Smooth muscle cell (in vitro differentiated cells): ENCODE measurements at regions not wholly inside any gene's neighbourhood (a gene's known extent, or its start where the extent isn't known, plus 50 kb on each side); places are given as distances from the start of the nearest gene placed in this dataset.

Experiments
- DNase-seq: peaks from one replicate; lab custom pipeline; 2025; ENCODE audit not compliant: unreplicated experiment; lab: John Stamatoyannopoulos, UW
- H2AFZ ChIP-seq: fragments of 200-600 bp; sonication (generic); 2 replicates; pipeline ENCODE4 v1.6.0; 2016; ENCODE audit warnings: antibody characterized with exemption, low read depth, mild to moderate bottlenecking
- H3F3A ChIP-seq: fragments of 200-600 bp; sonication (generic); 2 replicates; pipeline ENCODE4 v1.6.0; 2017; ENCODE audit warnings: antibody characterized with exemption, low read depth
- H3K27ac ChIP-seq: fragments of 200-600 bp; sonication (generic); 2 replicates; pipeline ENCODE4 v1.5.1; 2016; ENCODE audit warnings: low read depth, mild to moderate bottlenecking
- H3K27me3 ChIP-seq: fragments of 200-600 bp; sonication (generic); 2 replicates; pipeline ENCODE4 v1.6.1; 2016; ENCODE audit warnings: low read depth, mild to moderate bottlenecking
- H3K36me3 ChIP-seq: fragments of 200-600 bp; sonication (generic); 2 replicates; pipeline ENCODE4 v1.5.1; 2016; ENCODE audit warnings: low read depth
- H3K4me1 ChIP-seq: fragments of 200-600 bp; sonication (generic); 2 replicates; pipeline ENCODE4 v1.5.1; 2016; ENCODE audit warnings: low read depth
- H3K4me2 ChIP-seq: fragments of 200-600 bp; sonication (generic); 2 replicates; pipeline ENCODE4 v1.6.0; 2016; ENCODE audit warnings: mild to moderate bottlenecking
- H3K4me3 ChIP-seq: fragments of 200-600 bp; sonication (generic); 2 replicates; pipeline ENCODE4 v1.5.1; 2016; ENCODE audit warnings: mild to moderate bottlenecking
- H3K79me2 ChIP-seq: fragments of 200-600 bp; sonication (generic); 2 replicates; pipeline ENCODE4 v1.6.0; 2016; ENCODE audit warnings: low read depth, mild to moderate bottlenecking
- H3K9ac ChIP-seq: fragments of 200-600 bp; sonication (generic); 2 replicates; pipeline ENCODE4 v1.6.0; 2016; ENCODE audit warnings: low read depth
- H3K9me3 ChIP-seq: fragments of 200-600 bp; sonication (generic); replicated peaks from 2 replicates; pipeline ENCODE4 v1.5.1; 2016; ENCODE audit warnings: low read depth
- H4K20me1 ChIP-seq: fragments of 200-600 bp; sonication (generic); 2 replicates; pipeline ENCODE4 v1.6.0; 2016; ENCODE audit warnings: low read depth
- CTCF ChIP-seq: fragments of 200-600 bp; sonication (generic); IDR thresholded peaks from 2 replicates; pipeline ENCODE4 v1.5.1; 2017; ENCODE audit warnings: borderline replicate concordance, mild to moderate bottlenecking, antibody characterized with exemption; ENCODE audit not compliant: insufficient read depth, poor library complexity, severe bottlenecking
- WGBS: methylation state at CpG from one replicate; pipeline ENCODE4 v1.1.7; 2016; ENCODE audit warnings: low lambda C conversion rate; 5-methylcytosine and 5-hydroxymethylcytosine counted together

DNA sequence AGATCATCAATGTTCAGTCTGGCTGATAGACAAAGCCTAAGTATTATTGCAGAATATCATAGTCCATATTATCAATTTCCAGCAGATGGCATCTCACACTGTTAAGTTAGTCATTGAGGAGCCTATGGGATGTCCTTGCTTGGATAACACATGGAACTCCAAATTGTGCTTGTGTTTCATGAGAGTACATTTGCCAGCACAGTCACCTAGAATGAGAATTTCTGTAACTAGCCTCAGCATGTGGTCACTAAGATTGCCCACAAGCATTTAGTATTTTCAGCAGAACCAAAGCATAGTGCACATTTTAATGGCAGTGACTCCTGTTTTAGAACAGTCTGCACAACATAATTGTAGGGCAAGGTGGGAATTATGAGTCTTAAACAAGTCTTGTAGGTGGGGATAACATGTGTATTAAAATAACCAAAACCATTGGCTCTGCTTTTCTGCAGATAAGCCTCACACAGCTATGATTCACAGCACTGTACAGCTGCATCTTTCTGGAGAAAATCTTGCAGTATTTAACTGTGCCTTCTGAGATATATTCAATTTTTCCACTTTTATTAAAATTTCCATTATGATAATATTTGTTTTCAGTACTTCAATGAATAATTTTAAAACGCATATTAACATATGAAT, 882.8 kb upstream of the SOX9 start:
- H3F3A ChIP-seq: peaks cover 3% of the 10 kb centered on the region
- H3K9ac ChIP-seq: no peak overlapping the region
- no peak overlapping the region for H3K4me3 ChIP-seq
- no peak overlapping the region for H2AFZ ChIP-seq
- H3K79me2 ChIP-seq: no peaks in the 10 kb centered on the region
- peak overlapping the region; percentile 9 for H3K27ac ChIP-seq
- no peaks in the 10 kb centered on the region for H4K20me1 ChIP-seq
- H3K4me1 ChIP-seq: no peaks in the 10 kb centered on the region
- 63% methylated on average over 1 of the region's 1 CpG for WGBS
- H3K27me3 ChIP-seq: no peaks in the 10 kb centered on the region
- H3K9me3 ChIP-seq: no peaks in the 10 kb centered on the region
- no peak overlapping the region for H3K4me2 ChIP-seq
- TF ChIP-seq CTCF: peak; percentile 24
- DNase-seq: no peak
- no peaks in the 10 kb centered on the region for H3K36me3 ChIP-seq

GRCh38 chr17:71247441-71248015, 873.3 kb upstream of the SOX9 start:
- Histone ChIP-seq H3K79me2 (no peaks in the 10 kb centered on the region), H3K36me3 (no peaks in the 10 kb centered on the region), H2AFZ (no peak overlapping the region), H3K9me3 (no peaks in the 10 kb centered on the region), H3K4me2 (no peak overlapping the region), H4K20me1 (no peaks in the 10 kb centered on the region), H3K27me3 (no peaks in the 10 kb centered on the region), H3F3A (no peaks in the 10 kb centered on the region), H3K4me1 (no peaks in the 10 kb centered on the region), H3K9ac (no peak overlapping the region), H3K4me3 (no peak overlapping the region), H3K27ac (no peak overlapping the region)
- DNase-seq: no peak
- TF ChIP-seq CTCF: no peak
- WGBS: 74% methylated on average over 4 of the region's 4 CpGs

GRCh38 chr17:71251276-71251675, 869.5 kb upstream of the SOX9 start:
- Histone ChIP-seq H3K4me1 (no peaks in the 10 kb centered on the region), H3K4me2 (no peak overlapping the region), H3K36me3 (no peaks in the 10 kb centered on the region), H4K20me1 (no peaks in the 10 kb centered on the region), H3K27me3 (no peaks in the 10 kb centered on the region), H2AFZ (no peak overlapping the region), H3K9ac (no peak overlapping the region), H3K79me2 (no peaks in the 10 kb centered on the region), H3F3A (no peaks in the 10 kb centered on the region), H3K4me3 (no peak overlapping the region), H3K27ac (no peak overlapping the region), H3K9me3 (no peaks in the 10 kb centered on the region)
- no peak for DNase-seq
- TF ChIP-seq CTCF: no peak
- 85% methylated on average over 2 of the region's 2 CpGs for WGBS

DNA sequence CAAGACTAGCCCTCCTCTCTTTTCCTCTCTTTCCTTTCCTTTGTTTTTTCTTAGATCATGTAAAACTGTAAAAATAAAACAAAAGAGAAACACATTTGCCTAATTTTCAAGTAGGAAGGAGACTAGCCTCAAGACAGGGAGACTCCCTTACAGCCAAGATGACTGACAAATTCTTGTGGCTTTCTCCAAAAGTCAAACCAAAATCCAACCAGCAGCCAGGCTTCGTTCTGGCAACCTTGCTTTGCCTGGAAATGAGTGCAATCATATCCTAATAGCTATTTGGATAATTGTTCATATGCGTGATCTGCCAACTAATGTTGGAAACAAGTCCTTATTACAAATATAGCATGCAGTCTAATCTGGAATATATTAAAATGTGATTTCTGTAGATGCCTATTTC, 868.9 kb upstream of the SOX9 start:
- Histone ChIP-seq H3K9me3 (no peaks in the 10 kb centered on the region), H3K36me3 (no peaks in the 10 kb centered on the region), H4K20me1 (no peaks in the 10 kb centered on the region), H3K27me3 (no peaks in the 10 kb centered on the region), H3K27ac (no peak overlapping the region), H3K79me2 (no peaks in the 10 kb centered on the region), H3K4me3 (no peak overlapping the region), H3K4me2 (no peak overlapping the region), H3F3A (no peaks in the 10 kb centered on the region), H3K9ac (no peak overlapping the region), H2AFZ (no peak overlapping the region), H3K4me1 (no peaks in the 10 kb centered on the region)
- no peak for DNase-seq
- TF ChIP-seq CTCF: no peak
- 74% methylated on average over 2 of the region's 2 CpGs for WGBS
